Activated naive CD4-positive, alpha-beta T cell treated with anti-CD3 and anti-CD28 coated beads, Interleukin-2, amount 50 U/mL, for 72 hours (primary cell): ENCODE measurements at regions not wholly inside any gene's neighbourhood (a gene's known extent, or its start where the extent isn't known, plus 50 kb on each side); places are given as distances from the start of the nearest gene placed in this dataset.
"Not testable (repeated sequence)": the region's sequence is repeated elsewhere in the genome, so short reads cannot be mapped to it uniquely, and the experiment has no call there.

ENCODE experiments used
- ATAC-seq, 2 donors: fragments of 150-1000 bp; cut with Tn5 transposase; 2 replicates each; pipeline ENCODE4 v1.10.0; 2021; ENCODE audit warnings: mild to moderate bottlenecking in 2 of 2, moderate library complexity in 2 of 2
- DNase-seq, 2 donors: peaks; one replicate each; pipeline ENCODE4 v3.0.0; 2021 to 2022; ENCODE audit warnings: low spot score in 2 of 2
- H3K27ac Mint-ChIP-seq, 2 donors: one replicate each; pipeline ENCODE4 v1.8.0; 2022; ENCODE audit warnings: mild to moderate bottlenecking in 2 of 2, mixed read lengths in 2 of 2
- H3K36me3 Mint-ChIP-seq, 2 donors: one replicate each; pipeline ENCODE4 v1.8.0; 2022; ENCODE audit warnings: mixed read lengths in 2 of 2
- H3K9me3 Mint-ChIP-seq, 2 donors: one replicate each; pipeline ENCODE4 v1.8.0; 2022; ENCODE audit warnings: mixed read lengths in 2 of 2

DNA sequence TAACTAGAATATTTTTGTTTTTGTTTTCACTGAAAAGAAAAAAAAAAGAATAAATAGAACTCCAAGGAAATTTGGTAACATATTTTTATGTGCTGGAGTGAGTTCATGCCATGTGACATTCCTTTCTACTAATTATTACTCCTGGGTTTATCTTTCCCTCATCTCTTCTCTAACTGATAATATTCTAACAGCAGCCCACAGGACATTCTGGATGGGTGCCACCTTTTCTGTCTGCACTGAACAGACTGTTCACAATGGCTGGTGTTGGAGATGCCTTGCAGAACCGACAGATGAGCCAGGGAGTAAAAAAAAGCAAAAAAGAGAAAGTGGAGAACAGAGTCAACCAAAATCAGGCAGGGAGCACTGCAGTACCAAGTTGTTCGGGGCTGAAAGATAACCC, 151.3 kb downstream of the OR4M2 start:
- Mint-ChIP-seq H3K36me3 (no peaks in the 10 kb centered on the region), H3K27ac (no peak overlapping the region), H3K9me3 (no peaks in the 10 kb centered on the region)
- no peak for DNase-seq
- no peak for ATAC-seq

DNA sequence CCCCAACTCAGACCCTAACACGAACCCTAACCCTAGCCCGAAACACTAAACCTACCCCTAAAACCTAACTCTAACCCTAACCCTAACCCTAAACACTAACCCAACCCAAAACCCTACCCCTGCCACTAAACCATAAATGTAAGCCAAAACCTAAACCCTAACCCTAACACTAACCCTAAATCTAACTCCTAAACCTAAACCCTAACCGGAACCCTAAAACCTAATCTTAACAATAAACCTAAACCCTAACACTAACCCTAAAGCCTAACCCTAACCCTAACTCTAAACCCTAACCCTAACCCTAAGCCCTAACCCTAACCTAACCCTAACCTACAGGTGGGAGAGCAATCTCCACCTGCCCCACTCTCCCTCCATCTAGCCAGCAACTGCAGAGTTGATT, 152.3 kb downstream of the OR4M2 start:
- Mint-ChIP-seq H3K27ac (no peak overlapping the region), H3K9me3 (no peaks in the 10 kb centered on the region), H3K36me3 (no peaks in the 10 kb centered on the region)
- ATAC-seq: no peak
- DNase-seq: no peak

GRCh38 chr15:22235261-22235930, 155.1 kb downstream of the OR4M2 start:
- H3K27ac Mint-ChIP-seq, H3K9me3 Mint-ChIP-seq, ATAC-seq, H3K36me3 Mint-ChIP-seq, DNase-seq: not testable (repeated sequence)

- ATAC-seq (no peak), DNase-seq (no peak)
- Mint-ChIP-seq H3K36me3 (no peaks in the 10 kb centered on the region), H3K9me3 (no peaks in the 10 kb centered on the region), H3K27ac (peak overlapping the region in 1 of 2 donors; percentile 58)
These were observed 156.1 kb downstream of the OR4M2 start for GRCh38 chr15:22236469-22236868.

DNA sequence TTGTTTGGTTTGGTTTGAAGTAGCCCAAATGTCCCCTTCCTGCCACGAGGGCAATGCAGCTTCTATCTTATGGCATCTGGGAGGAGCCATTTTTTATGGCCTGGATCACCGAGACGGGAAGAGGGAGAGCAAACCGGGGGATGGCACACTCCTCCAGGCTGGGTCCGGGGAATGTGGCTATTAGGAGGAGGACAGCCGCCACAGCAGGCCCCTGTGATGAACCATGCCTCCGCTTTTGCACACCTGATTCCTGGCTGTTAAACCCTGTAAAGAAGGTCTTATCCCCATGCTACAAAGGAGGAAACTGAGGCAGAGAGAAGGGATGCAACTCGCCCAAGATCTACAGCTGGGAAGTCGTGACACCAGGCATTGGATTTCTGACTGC, 157.6 kb downstream of the OR4M2 start:
- H3K27ac Mint-ChIP-seq: no peak overlapping the region

GRCh38 chr15:22238276-22238958, 158.1 kb downstream of the OR4M2 start:
- not testable (repeated sequence) for ATAC-seq, H3K27ac Mint-ChIP-seq, H3K36me3 Mint-ChIP-seq

More for the DNA sequence above, 157.6 kb downstream of the OR4M2 start:
- DNase-seq: no peak
- H3K9me3 Mint-ChIP-seq: no peaks in the 10 kb centered on the region
- H3K36me3 Mint-ChIP-seq: no peaks in the 10 kb centered on the region
- ATAC-seq: no peak

GRCh38 chr15:22238959-22239805, 158.9 kb downstream of the OR4M2 start:
- not testable (repeated sequence) for H3K9me3 Mint-ChIP-seq, H3K27ac Mint-ChIP-seq, DNase-seq, H3K36me3 Mint-ChIP-seq
- peak; percentile 61 for ATAC-seq

More at GRCh38 chr15:22238276-22238958, 158.1 kb downstream of the OR4M2 start:
- DNase-seq, H3K9me3 Mint-ChIP-seq: not testable (repeated sequence)

- DNase-seq (no peak), ATAC-seq (no peak)
- Mint-ChIP-seq H3K9me3 (no peaks in the 10 kb centered on the region), H3K36me3 (no peaks in the 10 kb centered on the region), H3K27ac (no peak overlapping the region)
These were observed 159.5 kb downstream of the OR4M2 start for GRCh38 chr15:22239806-22240180.

GRCh38 chr15:22240403-22240802, 160.1 kb downstream of the OR4M2 start:
- peak overlapping the region in 1 of 2 donors; percentile 16 for H3K27ac Mint-ChIP-seq
- H3K36me3 Mint-ChIP-seq: no peaks in the 10 kb centered on the region
- DNase-seq (no peak), ATAC-seq (no peak)
- H3K9me3 Mint-ChIP-seq: no peaks in the 10 kb centered on the region

DNA sequence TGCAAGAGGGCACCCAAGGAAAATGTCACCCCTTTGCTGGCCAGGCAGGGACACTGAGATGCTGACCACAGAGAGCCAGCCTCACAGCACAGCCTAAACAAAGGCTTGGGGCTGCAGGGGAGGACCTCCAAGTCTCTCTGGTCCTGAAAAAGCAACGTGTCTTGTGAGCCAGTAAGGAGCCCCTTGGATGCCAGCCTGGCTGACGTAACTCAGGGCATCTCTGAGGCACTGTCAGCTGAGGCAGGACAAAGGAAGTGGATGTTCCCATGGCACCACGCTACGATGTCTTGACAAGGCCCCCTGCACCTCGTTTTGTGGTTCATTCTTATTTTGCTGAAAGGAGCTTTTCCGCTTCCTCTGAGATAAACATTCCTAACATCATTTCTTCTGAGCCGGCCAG, 160.7 kb downstream of the OR4M2 start:
- no peaks in the 10 kb centered on the region for H3K36me3 Mint-ChIP-seq
- H3K9me3 Mint-ChIP-seq: no peaks in the 10 kb centered on the region
- DNase-seq (no peak), ATAC-seq (no peak)
- H3K27ac Mint-ChIP-seq: no peak overlapping the region

DNA sequence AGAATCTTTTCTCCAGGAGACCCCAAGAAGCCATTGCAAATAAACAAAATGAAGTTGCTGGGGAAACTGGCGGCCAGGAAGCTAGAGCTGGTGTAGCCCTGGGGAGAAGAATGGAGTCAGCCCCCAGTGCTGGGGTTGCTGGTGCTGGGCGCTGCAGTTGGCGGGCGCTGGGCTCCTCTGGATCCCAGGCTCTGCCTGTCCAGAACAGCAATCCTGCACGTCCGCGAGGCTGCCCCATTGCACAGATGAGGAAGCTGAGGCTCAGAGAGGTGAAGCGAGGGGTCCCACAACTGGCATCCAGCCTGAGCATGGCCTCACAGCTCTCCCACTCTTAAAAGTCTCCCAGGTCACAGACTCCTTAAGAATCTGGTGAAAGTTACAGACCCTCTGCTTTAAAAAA, 161.1 kb downstream of the OR4M2 start:
- H3K36me3 Mint-ChIP-seq: peaks cover 0 to 4% of the 10 kb centered on the region in 2 donors
- no peaks in the 10 kb centered on the region for H3K9me3 Mint-ChIP-seq
- no peak overlapping the region for H3K27ac Mint-ChIP-seq
- no peak for ATAC-seq
- no peak for DNase-seq

- H3K9me3 Mint-ChIP-seq, H3K36me3 Mint-ChIP-seq, DNase-seq, H3K27ac Mint-ChIP-seq, ATAC-seq: not testable (repeated sequence)
These were observed 162.0 kb downstream of the OR4M2 start for GRCh38 chr15:22242311-22242710.

DNA sequence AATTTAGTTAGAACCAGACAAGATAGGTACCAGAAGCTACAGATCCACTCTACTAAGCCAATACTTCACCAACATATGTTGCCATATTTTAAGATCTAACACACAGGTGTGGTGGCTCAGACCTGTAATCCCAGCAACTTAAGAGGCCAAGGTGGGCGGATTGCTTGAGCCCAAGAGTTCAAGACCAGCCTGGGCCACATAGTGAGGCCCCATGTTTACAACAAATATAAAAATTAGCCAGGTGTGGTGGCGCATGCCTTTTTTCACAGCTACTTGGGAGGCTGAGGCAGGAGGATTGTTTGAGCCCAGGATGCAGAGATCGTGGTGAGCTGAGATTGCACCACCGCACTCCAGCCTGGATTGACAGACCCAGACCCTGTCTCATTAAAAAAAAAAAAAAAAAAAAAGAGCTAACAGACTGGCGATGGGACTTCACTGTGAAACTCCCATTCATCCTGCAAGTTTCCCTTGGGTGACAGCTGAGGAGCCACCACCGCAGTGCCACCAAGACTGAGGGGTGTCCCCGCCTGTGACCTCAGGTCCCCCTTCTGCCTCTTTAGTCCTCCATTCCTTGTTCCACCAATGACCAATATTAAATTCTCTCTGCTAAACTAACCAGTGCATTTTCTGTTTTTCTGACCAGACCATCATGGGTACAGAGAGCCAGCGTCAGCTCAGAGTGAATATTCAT, 163.3 kb downstream of the OR4M2 start:
- Mint-ChIP-seq H3K27ac (no peak overlapping the region), H3K36me3 (peaks cover 0 to 5% of the 10 kb centered on the region in 2 donors), H3K9me3 (no peaks in the 10 kb centered on the region)
- DNase-seq: no peak
- no peak for ATAC-seq

DNA sequence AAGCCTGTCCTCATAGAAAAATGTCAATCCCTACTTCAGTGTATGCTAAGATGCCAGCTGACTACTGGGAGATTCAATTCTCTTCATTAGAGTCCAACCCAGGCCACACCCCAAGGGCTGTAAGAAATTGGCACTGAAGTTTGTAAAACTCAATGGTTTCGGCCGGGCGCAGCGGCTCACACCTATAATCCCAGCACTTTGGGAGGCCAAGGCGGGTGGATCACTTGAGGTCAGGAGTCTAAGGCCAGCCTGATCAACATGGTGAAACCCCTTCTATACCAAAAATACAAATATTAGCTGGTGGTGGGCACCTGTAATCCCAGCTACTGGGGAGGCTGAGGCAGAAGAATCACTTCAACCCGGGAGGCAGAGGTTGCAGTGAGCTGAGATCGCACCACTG, 169.2 kb downstream of the OR4M2 start:
- H3K9me3 Mint-ChIP-seq, ATAC-seq, H3K36me3 Mint-ChIP-seq, DNase-seq, H3K27ac Mint-ChIP-seq: not testable (repeated sequence)

DNA sequence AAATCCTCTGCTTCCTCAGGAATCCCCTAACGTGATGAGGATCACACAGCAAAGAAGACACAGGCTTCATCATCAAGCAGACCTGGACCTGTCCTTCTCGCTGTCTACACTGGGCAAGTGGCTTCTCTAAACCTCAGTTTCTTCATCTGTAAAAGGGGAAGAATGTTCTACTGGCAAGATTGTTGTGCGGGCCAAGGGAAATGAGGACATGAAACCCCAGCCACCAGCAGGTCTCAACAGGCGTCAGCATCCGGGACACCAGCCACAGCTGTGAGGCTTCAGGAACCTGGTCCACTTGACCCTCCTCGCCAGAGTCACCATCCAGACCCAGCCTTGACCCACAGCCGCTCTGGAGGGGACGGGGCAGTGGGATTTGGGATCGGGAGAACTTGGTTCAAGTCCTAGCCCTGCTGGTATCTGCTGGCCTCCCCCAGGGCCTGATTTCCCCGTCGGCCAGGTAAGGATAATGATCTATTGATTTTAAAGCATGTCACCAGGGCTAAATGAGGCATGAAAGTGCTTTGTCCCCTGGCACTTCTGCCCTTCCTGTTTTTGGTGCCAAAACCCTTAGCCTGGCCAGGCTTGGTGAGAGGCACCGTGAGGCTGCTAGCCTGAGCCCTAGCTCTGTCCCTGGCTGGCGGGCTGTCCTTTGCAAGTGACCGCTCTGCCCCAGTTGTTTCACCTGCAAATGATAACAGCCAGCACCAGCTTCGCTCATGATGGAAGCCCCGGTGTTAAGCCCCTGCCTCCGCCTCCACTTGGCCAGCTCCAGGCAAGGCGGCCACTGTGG, 170.4 kb downstream of the OR4M2 start:
- not testable (repeated sequence) for H3K9me3 Mint-ChIP-seq, ATAC-seq, H3K27ac Mint-ChIP-seq, H3K36me3 Mint-ChIP-seq, DNase-seq

DNA sequence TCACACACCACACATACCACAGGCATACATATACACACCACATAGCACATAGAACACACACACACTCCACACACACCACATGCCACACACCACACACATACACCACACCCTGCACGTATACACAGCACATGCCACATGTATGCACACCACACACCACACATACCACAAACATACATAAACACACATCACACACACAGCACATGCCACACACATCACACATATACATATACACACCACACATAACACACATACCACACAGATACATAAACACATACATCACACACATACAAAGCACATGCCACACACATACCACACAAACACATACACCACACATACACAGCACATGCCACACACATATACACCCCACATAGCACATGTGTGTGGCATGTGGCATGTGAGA, 171.1 kb downstream of the OR4M2 start:
- no peak for ATAC-seq
- H3K36me3 Mint-ChIP-seq: peaks cover 0 to under 1% of the 10 kb centered on the region in 2 donors
- peaks cover 0 to 5% of the 10 kb centered on the region in 2 donors for H3K9me3 Mint-ChIP-seq
- no peak overlapping the region for H3K27ac Mint-ChIP-seq
- DNase-seq: no peak
